ENCODE measurements at regions not wholly inside any gene's neighbourhood (a gene's known extent, or its start where the extent isn't known, plus 50 kb on each side); places are given as distances from the start of the nearest gene placed in this dataset.

DNA sequence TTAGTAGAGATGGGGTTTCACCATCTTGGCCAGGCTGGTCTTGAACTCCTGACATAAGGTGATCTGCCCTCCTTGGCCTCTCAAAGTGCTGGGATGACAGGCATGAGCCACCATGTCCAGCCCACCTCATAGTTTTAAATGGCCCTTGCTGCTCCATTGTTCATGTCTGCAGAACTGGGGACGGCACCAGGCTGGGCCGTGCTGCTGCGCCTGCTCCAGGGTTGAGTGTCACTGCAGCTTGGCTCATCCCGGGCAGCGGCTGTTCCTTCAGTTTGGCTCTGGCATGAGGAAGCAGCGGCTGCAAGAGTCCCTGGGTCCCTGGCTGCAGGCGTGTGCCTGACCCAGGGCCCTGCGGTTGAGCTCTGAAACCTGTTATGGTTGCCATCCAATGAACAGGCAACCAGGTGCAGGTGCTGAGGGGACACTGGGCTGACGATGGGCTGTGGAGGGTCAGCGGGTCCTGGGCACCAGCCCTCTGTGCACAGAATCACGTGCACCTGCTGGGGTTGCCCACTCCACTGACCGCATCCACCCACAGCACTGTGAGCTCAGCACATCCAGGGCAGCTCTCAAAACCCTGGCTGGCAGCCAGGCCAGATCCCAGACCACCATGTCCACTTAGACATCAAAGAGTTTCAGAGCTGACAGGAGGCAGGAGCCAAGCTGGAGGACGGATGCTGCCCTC, 70.2 kb upstream of the PPP2R2D start:
- TF ChIP-seq, protein P1, sequence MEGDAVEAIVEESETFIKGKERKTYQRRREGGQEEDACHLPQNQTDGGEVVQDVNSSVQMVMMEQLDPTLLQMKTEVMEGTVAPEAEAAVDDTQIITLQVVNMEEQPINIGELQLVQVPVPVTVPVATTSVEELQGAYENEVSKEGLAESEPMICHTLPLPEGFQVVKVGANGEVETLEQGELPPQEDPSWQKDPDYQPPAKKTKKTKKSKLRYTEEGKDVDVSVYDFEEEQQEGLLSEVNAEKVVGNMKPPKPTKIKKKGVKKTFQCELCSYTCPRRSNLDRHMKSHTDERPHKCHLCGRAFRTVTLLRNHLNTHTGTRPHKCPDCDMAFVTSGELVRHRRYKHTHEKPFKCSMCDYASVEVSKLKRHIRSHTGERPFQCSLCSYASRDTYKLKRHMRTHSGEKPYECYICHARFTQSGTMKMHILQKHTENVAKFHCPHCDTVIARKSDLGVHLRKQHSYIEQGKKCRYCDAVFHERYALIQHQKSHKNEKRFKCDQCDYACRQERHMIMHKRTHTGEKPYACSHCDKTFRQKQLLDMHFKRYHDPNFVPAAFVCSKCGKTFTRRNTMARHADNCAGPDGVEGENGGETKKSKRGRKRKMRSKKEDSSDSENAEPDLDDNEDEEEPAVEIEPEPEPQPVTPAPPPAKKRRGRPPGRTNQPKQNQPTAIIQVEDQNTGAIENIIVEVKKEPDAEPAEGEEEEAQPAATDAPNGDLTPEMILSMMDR (IDR thresholded peaks at IDR 0.05; ENCODE audit: extremely low read depth, missing control alignments): no peak
- DNase-seq (ENCODE audit: low spot score): no peak

DNA sequence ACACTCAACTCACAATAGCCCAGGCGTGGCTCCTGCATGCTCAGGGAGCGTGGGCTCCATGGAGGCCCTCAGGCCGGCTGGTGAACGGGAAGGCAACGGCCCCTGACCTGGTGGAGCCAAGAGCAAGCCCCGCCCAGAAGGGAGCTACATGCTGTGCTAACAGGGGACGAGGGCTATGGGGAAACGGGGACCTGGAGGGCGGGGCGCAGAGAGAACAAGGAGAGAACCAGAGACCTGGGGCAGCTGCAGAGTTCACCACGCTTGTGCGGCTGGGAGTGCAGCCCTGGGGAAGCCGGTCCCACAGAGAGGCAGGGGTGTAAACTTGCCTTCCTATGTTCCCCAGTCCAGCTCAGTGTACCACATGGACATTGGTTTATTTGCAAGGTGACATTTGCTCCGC, 69.2 kb upstream of the PPP2R2D start:
- DNase-seq (ENCODE audit: low spot score): no peak
- TF ChIP-seq, protein P1 (IDR thresholded peaks at IDR 0.05; ENCODE audit: extremely low read depth, missing control alignments): no peak

GRCh38 chr10:131832056-131832685, 68.6 kb upstream of the PPP2R2D start:
- DNase-seq (ENCODE audit: low spot score): no peak
- TF ChIP-seq, protein P1 (IDR thresholded peaks at IDR 0.05; ENCODE audit: extremely low read depth, missing control alignments): no peak

DNA sequence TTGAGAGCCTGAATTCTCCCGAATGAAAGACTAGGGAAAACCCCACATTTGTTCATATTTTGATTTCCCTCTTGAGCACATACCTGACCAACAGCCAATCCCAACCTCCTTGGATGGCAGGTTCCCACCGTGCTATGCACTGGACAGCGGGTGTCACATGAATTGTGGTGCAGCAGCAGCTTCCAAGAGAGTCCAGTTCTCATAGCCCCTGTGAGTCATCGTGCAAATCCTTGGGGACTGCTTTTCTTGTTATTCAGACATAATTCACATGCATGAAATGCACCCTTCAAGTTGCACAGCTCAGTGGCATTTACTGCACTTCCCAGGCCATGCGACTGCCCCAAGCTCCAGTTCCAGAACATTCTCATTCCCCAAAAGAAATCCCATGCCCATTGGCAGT, 67.8 kb upstream of the PPP2R2D start:
- no peak for DNase-seq (ENCODE audit: low spot score)
- TF ChIP-seq, protein P1 (IDR thresholded peaks at IDR 0.05; ENCODE audit: extremely low read depth, missing control alignments): no peak

DNA sequence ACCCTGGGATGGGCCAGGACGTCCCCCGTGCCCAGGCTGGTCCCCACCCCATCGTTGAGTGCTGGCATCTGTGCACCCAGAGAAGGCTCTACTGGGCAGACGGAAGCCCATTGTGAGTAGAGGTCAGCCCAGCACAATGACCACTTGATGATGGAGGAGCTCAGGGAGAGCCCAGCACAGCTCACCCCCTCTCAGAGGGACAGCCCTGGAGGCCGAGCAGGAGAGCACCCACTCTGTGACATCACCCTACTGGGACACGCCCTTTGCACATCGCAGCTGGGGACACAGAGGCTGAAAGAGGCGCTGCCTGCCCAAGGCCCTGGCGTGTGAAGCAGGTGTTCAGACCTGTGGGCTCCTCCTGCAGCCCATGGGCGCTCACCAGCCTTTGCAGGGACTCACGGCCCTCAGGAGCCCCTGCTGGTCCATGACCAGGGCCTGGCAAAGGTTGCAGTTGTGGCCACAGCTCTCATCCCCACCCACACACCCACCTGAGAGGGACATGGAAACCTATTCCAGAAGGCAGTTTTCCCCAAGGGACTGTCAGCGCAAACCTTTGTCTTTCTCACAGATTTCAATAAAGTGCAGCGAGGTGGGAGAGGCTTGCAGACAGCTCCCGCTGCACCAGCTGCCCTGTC, 67.2 kb upstream of the PPP2R2D start:
- DNase-seq (ENCODE audit: low spot score): no peak
- TF ChIP-seq, protein P1 (IDR thresholded peaks at IDR 0.05; ENCODE audit: extremely low read depth, missing control alignments): no peak

DNA sequence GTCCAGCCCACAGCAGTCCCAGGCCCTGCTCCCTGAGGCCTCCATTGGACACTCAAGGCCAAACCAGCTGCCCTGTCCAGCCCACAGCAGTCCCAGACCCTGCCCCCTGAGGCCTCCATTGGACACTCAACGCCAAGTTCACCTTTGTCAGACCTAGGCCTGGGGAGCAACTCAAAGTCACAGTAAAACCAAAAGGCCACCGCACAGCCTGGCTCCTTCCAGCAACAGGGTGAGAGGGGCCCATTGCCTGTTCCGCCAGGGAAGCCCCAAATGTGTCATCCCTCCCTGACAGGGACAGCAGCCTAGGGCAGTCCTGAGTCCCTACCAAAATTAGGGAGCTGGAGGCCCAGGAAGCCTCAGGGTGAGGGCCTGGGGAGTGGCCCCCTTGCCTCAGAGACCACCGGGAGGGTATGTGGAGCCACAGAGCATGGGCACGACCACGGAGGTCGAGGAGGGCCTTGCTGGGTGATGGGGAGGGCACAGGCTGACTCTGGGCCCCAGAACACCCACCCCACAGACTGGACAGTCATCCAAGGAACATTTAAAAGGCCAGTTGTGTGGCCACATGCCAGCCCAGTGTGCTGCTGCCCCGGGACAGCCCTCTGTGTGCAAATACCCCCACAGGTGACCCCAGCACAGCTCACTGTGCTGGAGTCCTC, 66.5 kb upstream of the PPP2R2D start:
- TF ChIP-seq, protein P1 (IDR thresholded peaks at IDR 0.05; ENCODE audit: extremely low read depth, missing control alignments): no peak
- DNase-seq (ENCODE audit: low spot score): no peak
